ENCODE measurements at regions not wholly inside any gene's neighbourhood (a gene's known extent, or its start where the extent isn't known, plus 50 kb on each side); places are given as distances from the start of the nearest gene placed in this dataset.

- H3K27me3 ChIP-seq, result no peaks in the 10 kb centered on the region
- no peak overlapping the region for H3K27ac ChIP-seq
- WGBS, 2 donors, result 67 to 69% methylated on average over 1 of the region's 1 CpG
- H3K4me3 ChIP-seq, result no peak overlapping the region
- H3K9me3 ChIP-seq, result no peaks in the 10 kb centered on the region
- H3K36me3 ChIP-seq, result no peaks in the 10 kb centered on the region
- TF ChIP-seq CTCF (IDR thresholded peaks at IDR 0.05), result no peak
- no peak for TF ChIP-seq POLR2A (IDR thresholded peaks at IDR 0.05)
- peaks cover 0 to 40% (median 0%) of the 10 kb centered on the region in 3 donors for H3K4me1 ChIP-seq
- intact Hi-C loops (cut with DNase I), result no loop called here
- DNase-seq, result no peak
These were observed 382.9 kb upstream of the MCTP2 start for GRCh38 chr15:93848490-93848889.

GRCh38 chr15:93848076-93848475 lies 383.3 kb upstream of the MCTP2 start:
- Histone ChIP-seq H3K27me3 (no peaks in the 10 kb centered on the region), H3K27ac (no peak overlapping the region), H3K4me1 (peaks cover 0 to 39% (median 0%) of the 10 kb centered on the region in 3 donors), H3K9me3 (no peaks in the 10 kb centered on the region), H3K4me3 (no peak overlapping the region), H3K36me3 (no peaks in the 10 kb centered on the region)
- intact Hi-C loops (cut with DNase I), result no loop called here
- WGBS, 2 donors, result 55 to 66% methylated on average over 3 of the region's 3 CpGs
- TF ChIP-seq POLR2A (IDR thresholded peaks at IDR 0.05), result no peak
- no peak for TF ChIP-seq CTCF (IDR thresholded peaks at IDR 0.05)
- no peak for DNase-seq

- Histone ChIP-seq H3K36me3 (no peaks in the 10 kb centered on the region), H3K4me3 (no peak overlapping the region), H3K27me3 (no peaks in the 10 kb centered on the region), H3K27ac (no peak overlapping the region), H3K9me3 (no peaks in the 10 kb centered on the region), H3K4me1 (peaks cover 0 to 22% (median 0%) of the 10 kb centered on the region in 3 donors)
- 84 to 87% methylated on average over 5 to 9 of the region's 9 CpGs for WGBS, 2 donors
- intact Hi-C loops (cut with DNase I), result no loop called here
- TF ChIP-seq POLR2A (IDR thresholded peaks at IDR 0.05) (no peak), CTCF (IDR thresholded peaks at IDR 0.05) (no peak)
- no peak for DNase-seq
These were observed 385.2 kb upstream of the MCTP2 start for GRCh38 chr15:93846148-93846547.

- TF ChIP-seq POLR2A (IDR thresholded peaks at IDR 0.05) (no peak), CTCF (IDR thresholded peaks at IDR 0.05) (no peak)
- Histone ChIP-seq H3K27ac (peak overlapping the region; percentile 75 to 84 (median 80)), H3K4me3 (no peak overlapping the region), H3K36me3 (no peaks in the 10 kb centered on the region), H3K9me3 (no peaks in the 10 kb centered on the region), H3K4me1 (peaks cover 0 to 31% (median 4%) of the 10 kb centered on the region in 3 donors), H3K27me3 (no peaks in the 10 kb centered on the region)
- no peak for DNase-seq
- intact Hi-C loops (cut with DNase I), result no loop called here
- WGBS, 2 donors, result 34 to 58% methylated on average over 3 of the region's 3 CpGs
These were observed 393.9 kb upstream of the MCTP2 start for GRCh38 chr15:93837450-93837849.

- H3K27me3 ChIP-seq, result no peaks in the 10 kb centered on the region
- peaks cover 6 to 52% (median 9%) of the 10 kb centered on the region in 3 donors for H3K4me1 ChIP-seq
- no peak for TF ChIP-seq CTCF (IDR thresholded peaks at IDR 0.05)
- no peak for TF ChIP-seq POLR2A (IDR thresholded peaks at IDR 0.05)
- 54 to 55% methylated on average over 2 of the region's 2 CpGs for WGBS, 2 donors
- peak overlapping the region in 1 of 4 donors; percentile 84 for H3K27ac ChIP-seq
- intact Hi-C loops (cut with DNase I), result no loop called here
- no peak for DNase-seq
- H3K36me3 ChIP-seq, result no peaks in the 10 kb centered on the region
- no peak overlapping the region for H3K4me3 ChIP-seq
- no peaks in the 10 kb centered on the region for H3K9me3 ChIP-seq
These were observed 396.0 kb upstream of the MCTP2 start for GRCh38 chr15:93835344-93835743.
